ENCODE measurements at regions not wholly inside any gene's neighbourhood (a gene's known extent, or its start where the extent isn't known, plus 50 kb on each side); places are given as distances from the start of the nearest gene placed in this dataset.

DNA sequence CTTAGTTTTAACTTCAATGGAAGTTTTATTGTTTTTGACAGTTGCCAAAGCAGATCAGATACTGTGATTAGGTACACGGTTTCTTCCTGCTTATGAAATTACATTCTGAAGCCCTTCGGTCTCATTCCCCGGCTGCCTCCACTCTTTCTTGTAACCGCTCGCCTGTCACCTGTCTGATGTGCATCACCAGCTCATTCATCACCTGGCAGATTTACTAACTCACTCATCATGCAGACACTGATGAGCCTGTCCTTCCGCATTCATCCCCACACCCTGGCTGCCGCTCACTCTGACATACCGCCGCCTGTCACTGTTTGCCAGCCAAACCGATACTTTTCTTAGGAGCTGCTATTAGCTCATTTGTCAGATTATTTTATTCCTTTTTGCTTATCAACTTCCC is 82.8 kb upstream of the NSMCE3 start:
- DNase-seq (ENCODE audit: low read depth), result no peak
- H3K4me3 ChIP-seq (ENCODE audit: low read depth, low read length), result no peak overlapping the region
- TF ChIP-seq, protein P1, sequence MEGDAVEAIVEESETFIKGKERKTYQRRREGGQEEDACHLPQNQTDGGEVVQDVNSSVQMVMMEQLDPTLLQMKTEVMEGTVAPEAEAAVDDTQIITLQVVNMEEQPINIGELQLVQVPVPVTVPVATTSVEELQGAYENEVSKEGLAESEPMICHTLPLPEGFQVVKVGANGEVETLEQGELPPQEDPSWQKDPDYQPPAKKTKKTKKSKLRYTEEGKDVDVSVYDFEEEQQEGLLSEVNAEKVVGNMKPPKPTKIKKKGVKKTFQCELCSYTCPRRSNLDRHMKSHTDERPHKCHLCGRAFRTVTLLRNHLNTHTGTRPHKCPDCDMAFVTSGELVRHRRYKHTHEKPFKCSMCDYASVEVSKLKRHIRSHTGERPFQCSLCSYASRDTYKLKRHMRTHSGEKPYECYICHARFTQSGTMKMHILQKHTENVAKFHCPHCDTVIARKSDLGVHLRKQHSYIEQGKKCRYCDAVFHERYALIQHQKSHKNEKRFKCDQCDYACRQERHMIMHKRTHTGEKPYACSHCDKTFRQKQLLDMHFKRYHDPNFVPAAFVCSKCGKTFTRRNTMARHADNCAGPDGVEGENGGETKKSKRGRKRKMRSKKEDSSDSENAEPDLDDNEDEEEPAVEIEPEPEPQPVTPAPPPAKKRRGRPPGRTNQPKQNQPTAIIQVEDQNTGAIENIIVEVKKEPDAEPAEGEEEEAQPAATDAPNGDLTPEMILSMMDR (IDR thresholded peaks at IDR 0.05; ENCODE audit: insufficient read depth, low read depth, low read length, missing control alignments), result no peak

DNA sequence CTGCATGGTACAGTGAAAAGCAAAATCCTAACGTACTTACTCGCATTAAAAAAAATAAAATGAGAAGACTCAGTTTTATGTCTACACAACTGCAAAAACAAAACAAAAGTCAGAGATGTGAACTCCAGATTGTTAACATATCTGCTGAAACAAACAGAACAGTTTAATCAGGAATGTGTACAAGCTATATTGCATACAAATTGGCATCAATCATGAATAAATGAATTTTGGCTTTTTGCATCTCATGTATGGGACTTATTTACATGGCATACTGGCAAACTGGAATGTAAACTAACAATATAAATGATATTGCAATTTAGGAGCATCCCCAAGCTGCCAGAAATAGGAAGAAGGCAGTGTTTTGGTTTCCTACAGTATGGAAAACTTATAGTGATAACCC is 79.6 kb upstream of the NSMCE3 start:
- DNase-seq (ENCODE audit: low read depth), result no peak
- H3K4me3 ChIP-seq (ENCODE audit: low read depth, low read length), result no peak overlapping the region
- TF ChIP-seq, protein P1 (IDR thresholded peaks at IDR 0.05; ENCODE audit: insufficient read depth, low read depth, low read length, missing control alignments), result no peak

DNA sequence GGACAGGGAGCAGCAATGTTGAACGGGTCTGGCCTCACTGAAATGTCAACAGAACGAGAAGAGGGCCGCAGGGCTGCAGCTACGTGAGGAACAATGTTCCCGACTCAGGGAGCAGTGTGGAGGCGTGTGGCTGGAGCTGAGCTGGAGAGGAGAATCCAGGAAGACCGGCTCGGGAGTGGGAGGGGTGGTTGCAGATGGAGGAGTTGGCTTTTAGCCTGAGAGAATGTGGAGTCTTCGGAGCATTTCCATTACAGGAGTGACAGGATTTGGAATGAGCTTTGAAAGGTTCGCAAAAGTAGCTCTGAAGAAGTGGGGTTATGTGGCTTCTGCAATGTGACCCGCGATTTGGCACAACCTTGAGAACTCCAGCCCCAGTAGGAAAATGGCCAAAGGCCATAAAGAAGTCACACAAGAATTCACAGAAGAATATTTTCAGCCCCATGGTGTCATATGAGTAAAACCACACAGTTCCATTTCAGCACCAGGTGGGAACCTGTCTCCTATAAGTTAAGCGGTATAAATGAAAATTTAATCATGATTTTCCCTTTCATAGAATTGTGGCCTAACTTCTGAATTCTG is 78.8 kb upstream of the NSMCE3 start:
- no peak for DNase-seq (ENCODE audit: low read depth)
- H3K4me3 ChIP-seq (ENCODE audit: low read depth, low read length), result no peak overlapping the region
- TF ChIP-seq, protein P1 (IDR thresholded peaks at IDR 0.05; ENCODE audit: insufficient read depth, low read depth, low read length, missing control alignments), result no peak

DNA sequence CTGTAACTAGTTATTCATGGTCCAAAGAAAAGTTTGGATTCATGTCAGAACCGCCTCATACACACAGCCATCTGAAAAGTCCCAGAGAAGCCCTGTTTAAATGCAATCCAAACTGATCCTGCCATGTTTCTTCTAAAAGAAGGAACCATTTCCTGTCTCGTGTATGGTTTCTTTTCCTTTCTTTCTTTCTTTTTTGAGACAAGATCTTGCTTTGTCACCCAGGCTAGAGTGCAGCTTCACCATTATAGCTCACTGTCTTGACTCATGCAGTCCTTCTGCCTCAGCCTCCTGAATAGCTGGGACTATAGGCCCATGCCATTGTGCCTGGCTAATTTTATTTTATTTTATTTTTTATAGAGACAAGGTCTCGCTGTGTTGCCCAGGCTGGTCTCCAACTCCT is 77.4 kb upstream of the NSMCE3 start:
- no peak for DNase-seq (ENCODE audit: low read depth)
- TF ChIP-seq, protein P1 (IDR thresholded peaks at IDR 0.05; ENCODE audit: insufficient read depth, low read depth, low read length, missing control alignments), result no peak
- H3K4me3 ChIP-seq (ENCODE audit: low read depth, low read length), result no peak overlapping the region

DNA sequence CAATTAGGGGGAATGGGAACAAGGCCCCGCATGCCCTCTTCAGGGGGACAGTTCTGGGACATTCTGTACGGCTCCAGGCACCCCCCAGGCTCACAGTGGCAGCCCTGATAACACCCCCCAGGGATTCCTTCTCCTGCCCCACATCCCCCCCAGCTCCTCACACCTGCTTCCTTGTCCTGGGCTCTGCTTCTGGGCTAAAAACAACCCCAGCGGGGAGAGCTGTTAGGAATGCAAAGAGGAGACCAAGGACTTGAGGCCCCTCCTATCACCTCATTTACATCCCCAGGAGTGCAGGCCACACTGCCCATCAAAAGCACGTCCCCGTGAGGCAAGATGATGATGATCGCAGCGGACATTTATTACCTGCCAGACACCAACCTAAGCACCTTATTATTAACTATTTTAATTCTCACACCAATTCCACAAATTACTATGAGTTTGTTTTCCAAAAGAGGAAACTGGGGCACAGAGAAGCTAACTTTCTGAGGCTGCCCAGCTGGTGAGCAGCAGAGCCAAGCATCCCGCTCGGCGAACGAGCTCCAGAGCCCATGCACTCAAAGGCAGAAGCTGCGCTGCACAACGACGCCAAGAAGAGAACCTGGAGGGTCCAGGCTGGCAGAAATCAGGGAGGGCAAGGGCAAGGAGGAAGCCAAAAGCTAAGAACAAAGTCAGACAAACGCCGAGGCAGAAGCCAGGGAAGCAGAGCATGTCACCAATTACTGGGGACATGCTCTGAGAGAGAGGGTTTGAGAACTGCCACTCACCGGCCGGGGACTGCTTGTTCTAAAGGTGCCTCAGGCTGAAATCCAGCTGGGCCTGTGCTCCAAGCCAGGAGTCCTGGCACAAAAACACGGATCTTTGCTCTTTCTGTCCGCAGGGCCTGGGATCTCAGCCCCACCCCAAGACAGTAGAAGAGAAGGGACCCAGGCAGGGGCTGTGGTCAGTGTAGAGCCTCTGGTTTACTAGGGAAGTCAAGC is 76.2 kb upstream of the NSMCE3 start:
- no peak overlapping the region for H3K4me3 ChIP-seq (ENCODE audit: low read depth, low read length)
- TF ChIP-seq, protein P1 (IDR thresholded peaks at IDR 0.05; ENCODE audit: insufficient read depth, low read depth, low read length, missing control alignments), result no peak
- DNase-seq (ENCODE audit: low read depth), result no peak

DNA sequence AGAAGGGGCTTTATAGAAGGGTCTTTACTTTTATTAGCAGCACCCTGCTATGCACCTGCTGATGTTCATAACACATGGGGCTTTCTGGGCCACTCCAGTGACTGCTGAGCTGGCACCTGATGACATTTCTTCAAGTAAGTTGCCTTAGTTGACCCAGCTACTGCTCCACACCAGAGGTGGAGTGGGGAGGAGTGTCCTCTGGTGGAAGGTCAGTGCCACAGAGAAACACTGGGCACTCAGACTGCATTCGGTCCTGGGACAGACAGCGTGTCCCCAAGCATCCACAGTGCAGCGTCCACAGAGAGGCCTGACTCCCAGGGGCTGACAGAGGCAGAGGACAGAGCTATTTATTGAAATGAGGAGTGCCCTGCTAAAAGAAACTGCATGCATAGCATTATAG is 74.9 kb upstream of the NSMCE3 start:
- DNase-seq (ENCODE audit: low read depth), result no peak
- TF ChIP-seq, protein P1 (IDR thresholded peaks at IDR 0.05; ENCODE audit: insufficient read depth, low read depth, low read length, missing control alignments), result no peak
- no peak overlapping the region for H3K4me3 ChIP-seq (ENCODE audit: low read depth, low read length)
